Activated CD4-positive, alpha-beta T cell treated with anti-CD3 and anti-CD28 coated beads for 36 hours (primary cell): ENCODE measurements at regions not wholly inside any gene's neighbourhood (a gene's known extent, or its start where the extent isn't known, plus 50 kb on each side); places are given as distances from the start of the nearest gene placed in this dataset.
"Not testable (repeated sequence)": the region's sequence is repeated elsewhere in the genome, so short reads cannot be mapped to it uniquely, and the experiment has no call there.

ENCODE experiments used
- ATAC-seq: fragments of 200-7000 bp; cut with Tn5 transposase; one replicate; pipeline ENCODE4 v1.10.0; 2021; ENCODE audit warnings: mild to moderate bottlenecking, moderate library complexity
- CTCF ChIA-PET: fragments of 350-600 bp; sonication (Branson Sonifier 250); formaldehyde crosslinking; loops from one replicate; lab custom pipeline; 2021; ENCODE audit warnings: antibody characterized with exemption; lab: Charles Lee
- POLR2A ChIA-PET: fragments of 350-600 bp; sonication (Branson Sonifier 250); formaldehyde crosslinking; loops from one replicate; lab custom pipeline; 2021; ENCODE audit warnings: antibody characterized with exemption, inconsistent platforms; lab: Charles Lee
- DNase-seq: peaks from one replicate; pipeline ENCODE4 v3.0.0-alpha.2; 2020
- H3K27ac Mint-ChIP-seq: one replicate; pipeline ENCODE4 v1.8.0; 2021; ENCODE audit warnings: mixed read lengths
- H3K27me3 Mint-ChIP-seq: one replicate; pipeline ENCODE4 v1.8.0; 2021; ENCODE audit warnings: mixed read lengths
- H3K36me3 Mint-ChIP-seq: one replicate; pipeline ENCODE4 v1.8.0; 2021; ENCODE audit warnings: low read depth, mixed read lengths
- H3K4me1 Mint-ChIP-seq: one replicate; pipeline ENCODE4 v1.8.0; 2021; ENCODE audit warnings: mixed read lengths
- H3K4me3 Mint-ChIP-seq: one replicate; pipeline ENCODE4 v1.8.0; 2021; ENCODE audit warnings: mild to moderate bottlenecking, moderate library complexity, mixed read lengths
- H3K9me3 Mint-ChIP-seq: one replicate; pipeline ENCODE4 v1.8.0; 2021; ENCODE audit warnings: low read depth, mixed read lengths
- intact Hi-C, 2 experiments: fragments of 100-400 bp; cut with DNase I in 1 of 2; cut with micrococcal nuclease in 1 of 2; formaldehyde crosslinking; loops; one replicate each; pipeline versions ENCODE4 v1.14.2 to v1.15.1; 2022 to 2024; cut with DNase I, micrococcal nuclease

- DNase-seq, H3K27me3 Mint-ChIP-seq, POLR2A ChIA-PET, H3K27ac Mint-ChIP-seq, H3K4me3 Mint-ChIP-seq, H3K36me3 Mint-ChIP-seq, ATAC-seq, CTCF ChIA-PET, H3K4me1 Mint-ChIP-seq, intact Hi-C loops, H3K9me3 Mint-ChIP-seq: not testable (repeated sequence)
Measured at GRCh38 chr3:181925841-181926240, 214.1 kb downstream of the SOX2 start.

- POLR2A ChIA-PET: no interaction called here
- Mint-ChIP-seq H3K4me1 (no peaks in the 10 kb centered on the region), H3K36me3 (no peaks in the 10 kb centered on the region), H3K9me3 (peaks cover 9% of the 10 kb centered on the region), H3K4me3 (no peak overlapping the region), H3K27me3 (no peaks in the 10 kb centered on the region), H3K27ac (no peak overlapping the region)
- DNase-seq: no peak
- CTCF ChIA-PET: no interaction called here
- ATAC-seq: no peak
- intact Hi-C loops: no loop called here
Measured at GRCh38 chr3:181929501-181929900, 217.8 kb downstream of the SOX2 start.

DNA sequence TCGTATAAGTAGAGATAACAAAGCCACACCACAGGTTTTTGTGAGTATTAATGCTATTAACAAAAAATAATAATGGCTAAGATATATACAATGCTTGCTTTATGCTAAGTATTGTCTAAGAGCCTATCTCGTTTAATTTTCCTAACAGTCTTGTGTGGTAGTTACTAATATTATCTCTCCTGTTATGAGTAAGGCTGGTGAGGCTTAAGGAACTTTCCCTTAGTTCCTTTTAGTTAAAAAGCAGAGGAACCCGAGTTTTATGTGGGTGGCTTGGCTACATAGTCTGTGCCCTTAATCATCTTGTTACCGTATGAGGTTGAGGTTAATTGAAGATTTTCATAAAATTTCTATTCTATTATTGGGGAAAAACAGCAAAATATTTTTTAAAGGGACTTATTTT lies 218.4 kb downstream of the SOX2 start:
- POLR2A ChIA-PET: no interaction called here
- CTCF ChIA-PET: no interaction called here

DNA sequence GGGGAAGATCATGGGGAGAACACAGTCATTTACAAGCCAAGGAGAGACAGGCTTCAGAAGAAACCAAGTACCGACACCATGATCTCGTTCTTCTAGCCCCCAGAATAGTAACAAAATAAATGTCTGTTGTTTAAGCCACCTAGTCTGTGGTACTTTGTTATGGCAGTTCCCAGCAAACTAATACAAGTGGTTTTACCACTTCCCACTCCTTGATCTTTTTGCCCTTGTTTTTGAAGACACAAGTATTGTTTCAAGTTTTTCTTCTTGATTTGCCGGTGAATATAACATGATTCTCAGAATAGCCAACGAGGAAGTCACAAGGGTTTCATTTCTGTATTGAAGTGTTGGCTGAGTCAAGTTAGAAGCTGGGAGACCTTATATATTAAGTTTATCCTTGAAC lies 220.3 kb downstream of the SOX2 start:
- ATAC-seq: no peak
- ChIA-PET CTCF (no interaction called here), POLR2A (no interaction called here)
- H3K4me3 Mint-ChIP-seq: no peak overlapping the region
- H3K27me3 Mint-ChIP-seq: no peaks in the 10 kb centered on the region
- no peak for DNase-seq
- no peaks in the 10 kb centered on the region for H3K4me1 Mint-ChIP-seq
- intact Hi-C loops: no loop called here
- H3K9me3 Mint-ChIP-seq: peaks cover 9% of the 10 kb centered on the region
- no peaks in the 10 kb centered on the region for H3K36me3 Mint-ChIP-seq
- no peak overlapping the region for H3K27ac Mint-ChIP-seq

More for the DNA sequence above, 218.4 kb downstream of the SOX2 start:
- Mint-ChIP-seq H3K9me3 (peaks cover 9% of the 10 kb centered on the region), H3K4me3 (no peak overlapping the region), H3K27ac (no peak overlapping the region), H3K27me3 (no peaks in the 10 kb centered on the region), H3K36me3 (no peaks in the 10 kb centered on the region), H3K4me1 (no peaks in the 10 kb centered on the region)
- DNase-seq: no peak
- intact Hi-C loops: no loop called here
- no peak for ATAC-seq

- Mint-ChIP-seq H3K9me3 (peaks cover 6% of the 10 kb centered on the region), H3K27ac (no peak overlapping the region), H3K36me3 (no peaks in the 10 kb centered on the region), H3K4me1 (no peaks in the 10 kb centered on the region), H3K4me3 (no peak overlapping the region), H3K27me3 (no peaks in the 10 kb centered on the region)
- intact Hi-C loops: no loop called here
- ChIA-PET POLR2A (no interaction called here), CTCF (no interaction called here)
- no peak for ATAC-seq
- no peak for DNase-seq
Measured at GRCh38 chr3:181933052-181933618, 221.4 kb downstream of the SOX2 start.

DNA sequence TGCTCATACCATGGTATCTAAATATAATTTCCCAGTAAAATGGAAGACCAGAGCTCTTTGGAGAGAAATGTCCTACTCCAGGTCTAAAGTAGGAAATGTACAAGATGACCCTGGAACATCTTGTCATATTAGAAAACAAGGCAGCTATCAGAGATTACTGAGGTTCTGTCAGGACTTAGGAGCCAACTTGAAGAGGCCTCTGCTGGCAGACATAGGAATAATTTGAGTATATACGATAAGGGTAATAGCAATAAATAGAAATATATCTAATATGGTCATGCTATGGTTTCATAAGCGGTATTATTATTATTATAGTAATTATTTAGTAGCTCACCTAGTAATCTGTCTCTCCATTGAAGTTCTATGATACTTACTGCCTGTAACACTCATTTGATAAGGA lies 224.2 kb downstream of the SOX2 start:
- no peaks in the 10 kb centered on the region for H3K36me3 Mint-ChIP-seq
- no peak for ATAC-seq
- ChIA-PET POLR2A (no interaction called here), CTCF (no interaction called here)
- intact Hi-C loops: no loop called here
- H3K27me3 Mint-ChIP-seq: peaks cover 2% of the 10 kb centered on the region
- H3K4me1 Mint-ChIP-seq: no peaks in the 10 kb centered on the region
- H3K9me3 Mint-ChIP-seq: no peaks in the 10 kb centered on the region
- no peak overlapping the region for H3K4me3 Mint-ChIP-seq
- no peak for DNase-seq
- H3K27ac Mint-ChIP-seq: no peak overlapping the region

GRCh38 chr3:181936774-181937173 lies 225.0 kb downstream of the SOX2 start:
- H3K4me1 Mint-ChIP-seq: no peaks in the 10 kb centered on the region
- no peaks in the 10 kb centered on the region for H3K36me3 Mint-ChIP-seq
- H3K27me3 Mint-ChIP-seq: peaks cover 2% of the 10 kb centered on the region
- DNase-seq (no peak), ATAC-seq (no peak)
- H3K27ac Mint-ChIP-seq: no peak overlapping the region
- no peak overlapping the region for H3K4me3 Mint-ChIP-seq
- CTCF ChIA-PET: no interaction called here
- H3K9me3 Mint-ChIP-seq: no peaks in the 10 kb centered on the region
- POLR2A ChIA-PET: no interaction called here
- intact Hi-C loops: no loop called here

GRCh38 chr3:181938580-181938979 lies 226.9 kb downstream of the SOX2 start:
- H3K9me3 Mint-ChIP-seq, intact Hi-C loops, POLR2A ChIA-PET, H3K27me3 Mint-ChIP-seq, DNase-seq, H3K4me3 Mint-ChIP-seq, H3K27ac Mint-ChIP-seq, ATAC-seq, H3K4me1 Mint-ChIP-seq, H3K36me3 Mint-ChIP-seq, CTCF ChIA-PET: not testable (repeated sequence)

DNA sequence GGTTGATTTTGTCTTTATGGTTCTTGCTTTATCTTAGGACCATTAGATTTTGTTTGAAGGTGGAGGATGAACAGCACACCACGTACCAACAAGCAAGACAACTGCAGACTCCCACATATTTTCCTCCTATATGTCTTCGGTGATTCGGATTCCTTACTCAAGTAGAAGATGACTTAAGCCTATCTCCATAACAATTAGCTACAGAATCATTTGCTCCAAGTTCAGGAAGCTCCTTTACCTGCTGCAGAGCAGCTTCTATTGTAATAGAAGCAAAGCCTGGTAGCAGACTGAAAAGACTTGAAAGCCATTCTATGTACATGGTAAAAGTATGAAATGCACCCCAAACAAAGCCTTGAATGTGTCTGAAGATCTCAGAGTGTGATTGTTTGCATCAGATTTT lies 229.0 kb downstream of the SOX2 start:
- Mint-ChIP-seq H3K9me3 (no peaks in the 10 kb centered on the region), H3K27ac (no peak overlapping the region), H3K36me3 (no peaks in the 10 kb centered on the region), H3K4me3 (no peak overlapping the region), H3K27me3 (peaks cover 3% of the 10 kb centered on the region), H3K4me1 (no peaks in the 10 kb centered on the region)
- intact Hi-C loops: no loop called here
- ChIA-PET CTCF (no interaction called here), POLR2A (no interaction called here)
- DNase-seq: no peak
- no peak for ATAC-seq

DNA sequence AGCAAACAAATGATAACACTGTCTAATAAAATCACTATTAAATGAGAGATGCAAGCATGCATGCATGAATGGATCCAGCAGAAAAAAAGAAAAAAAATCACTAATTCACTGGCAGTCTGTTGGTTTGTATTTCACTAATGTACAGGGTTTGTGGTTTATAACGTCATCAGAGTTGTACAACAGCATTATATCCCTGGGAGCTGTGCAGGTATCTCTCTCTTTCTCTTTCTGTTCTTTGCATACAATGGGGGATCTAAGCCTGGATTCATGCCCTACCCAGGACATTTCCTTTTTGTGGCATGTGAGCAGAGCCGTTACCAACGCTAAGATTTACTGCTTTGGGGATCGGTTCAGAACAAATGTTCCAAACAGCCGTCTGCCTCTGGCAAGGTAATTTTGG lies 229.5 kb downstream of the SOX2 start:
- Mint-ChIP-seq H3K9me3 (peaks cover under 1% of the 10 kb centered on the region), H3K4me1 (no peaks in the 10 kb centered on the region), H3K27me3 (peaks cover 3% of the 10 kb centered on the region), H3K36me3 (no peaks in the 10 kb centered on the region), H3K27ac (no peak overlapping the region), H3K4me3 (no peak overlapping the region)
- no peak for ATAC-seq
- POLR2A ChIA-PET: no interaction called here
- intact Hi-C loops: no loop called here
- CTCF ChIA-PET: no interaction called here
- no peak for DNase-seq

- ATAC-seq: no peak
- intact Hi-C loops: no loop called here
Measured at GRCh38 chr3:181943285-181943684, 231.6 kb downstream of the SOX2 start.

GRCh38 chr3:181947606-181948005 lies 235.9 kb downstream of the SOX2 start:
- POLR2A ChIA-PET: no interaction called here
- Mint-ChIP-seq H3K4me1 (no peaks in the 10 kb centered on the region), H3K27ac (no peak overlapping the region), H3K9me3 (peaks cover 2% of the 10 kb centered on the region), H3K4me3 (no peak overlapping the region), H3K27me3 (no peaks in the 10 kb centered on the region), H3K36me3 (no peaks in the 10 kb centered on the region)
- ATAC-seq: no peak
- intact Hi-C loops: no loop called here
- no peak for DNase-seq
- CTCF ChIA-PET: interaction anchor here (0.7 kb wide), 1 partner anchor 345 kb away, joined by 3 read pairs; no protein-coding TSS in a partner anchor

More at GRCh38 chr3:181943285-181943684, 231.6 kb downstream of the SOX2 start:
- Mint-ChIP-seq H3K9me3 (peaks cover 2% of the 10 kb centered on the region), H3K27ac (no peak overlapping the region), H3K4me3 (no peak overlapping the region), H3K36me3 (no peaks in the 10 kb centered on the region), H3K4me1 (no peaks in the 10 kb centered on the region), H3K27me3 (peaks cover 3% of the 10 kb centered on the region)
- DNase-seq: no peak
- ChIA-PET POLR2A (no interaction called here), CTCF (no interaction called here)
